ENCODE measurements at regions not wholly inside any gene's neighbourhood (a gene's known extent, or its start where the extent isn't known, plus 50 kb on each side); places are given as distances from the start of the nearest gene placed in this dataset.

- no peak for TF ChIP-seq CTCF (IDR thresholded peaks at IDR 0.05)
- no peak for TF ChIP-seq POLR2A (IDR thresholded peaks at IDR 0.05)
These were observed 373.6 kb downstream of the NYAP2 start for GRCh38 chr2:225773148-225773547.

Data from heart left ventricle (tissue), 13 donors.